NCI-H2196 (cell line): ENCODE measurements at regions not wholly inside any gene's neighbourhood (a gene's known extent, or its start where the extent isn't known, plus 50 kb on each side); places are given as distances from the start of the nearest gene placed in this dataset.

Source experiments
- DNase-seq: peaks from one replicate; lab custom pipeline; 2025; ENCODE audit not compliant: unreplicated experiment; lab: John Stamatoyannopoulos, UW

GRCh38 chr11:8796941-8797340 is 114.0 kb upstream of the AKIP1 start:
- DNase-seq, result no peak

- DNase-seq, result no peak
Observed at GRCh38 chr11:8799273-8799672, 111.7 kb upstream of the AKIP1 start.

GRCh38 chr11:8800520-8801110 is 110.4 kb upstream of the AKIP1 start:
- no peak for DNase-seq

GRCh38 chr11:8801121-8801520 is 109.9 kb upstream of the AKIP1 start:
- DNase-seq, result no peak

DNA sequence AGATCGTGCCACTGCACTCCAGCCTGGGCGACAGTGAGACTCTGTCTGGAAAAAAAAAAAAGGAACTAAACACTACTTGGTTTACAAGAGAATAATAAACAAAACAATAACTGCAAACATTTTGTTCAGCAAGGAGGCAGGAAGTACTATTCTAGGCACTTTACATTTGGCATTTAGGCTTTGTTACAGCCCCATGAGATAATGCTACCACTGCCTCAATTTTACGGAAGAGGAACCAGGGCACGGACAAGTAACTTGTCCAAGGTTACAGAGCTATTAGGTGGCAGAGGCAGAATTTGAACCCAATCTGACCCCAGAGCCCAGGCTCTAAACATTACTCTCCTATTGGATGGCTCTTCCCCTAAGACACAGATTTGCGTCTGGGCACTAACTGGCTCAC is 108.7 kb upstream of the AKIP1 start:
- no peak for DNase-seq

DNA sequence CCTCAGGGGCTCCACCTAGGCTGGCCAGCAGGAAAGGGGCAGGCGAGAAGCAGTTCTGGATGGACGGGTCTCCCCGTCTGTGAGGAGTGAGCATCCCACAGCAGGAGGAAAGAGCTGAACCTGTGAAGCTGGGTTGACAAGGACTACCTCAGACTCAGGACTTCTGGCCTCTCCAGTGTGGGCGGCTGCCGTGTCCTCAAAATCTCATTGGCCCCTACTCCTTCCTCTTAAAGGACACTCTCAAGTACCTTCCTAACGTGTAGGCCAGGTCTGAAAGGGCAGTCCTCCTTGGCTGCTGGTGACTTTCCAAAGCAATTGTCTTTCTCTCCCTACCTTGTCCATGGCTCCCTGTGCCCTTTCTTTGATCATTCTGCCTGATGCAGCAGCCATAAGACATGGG is 107.0 kb upstream of the AKIP1 start:
- no peak for DNase-seq

GRCh38 chr11:8805296-8805695 is 105.7 kb upstream of the AKIP1 start:
- no peak for DNase-seq

DNA sequence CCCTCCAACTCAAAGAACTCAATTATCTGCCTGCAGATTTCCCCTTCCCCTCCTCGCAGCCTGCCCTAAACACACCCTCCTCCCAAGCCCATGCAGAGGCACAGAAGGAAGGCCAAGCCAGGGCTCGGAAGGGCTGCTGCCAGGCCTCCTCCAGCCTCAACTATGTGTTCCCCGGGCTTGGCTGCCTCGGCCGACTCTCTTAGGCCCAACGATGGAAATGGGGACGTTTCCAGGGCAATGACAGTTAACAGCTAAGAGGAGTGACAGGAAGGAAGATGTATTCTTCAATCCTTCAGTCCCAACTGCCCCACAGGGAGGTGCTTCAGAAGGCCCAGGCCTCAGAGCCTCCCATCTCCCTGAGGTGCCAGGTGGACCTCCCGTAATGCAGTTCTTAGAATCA is 104.0 kb upstream of the AKIP1 start:
- no peak for DNase-seq

DNA sequence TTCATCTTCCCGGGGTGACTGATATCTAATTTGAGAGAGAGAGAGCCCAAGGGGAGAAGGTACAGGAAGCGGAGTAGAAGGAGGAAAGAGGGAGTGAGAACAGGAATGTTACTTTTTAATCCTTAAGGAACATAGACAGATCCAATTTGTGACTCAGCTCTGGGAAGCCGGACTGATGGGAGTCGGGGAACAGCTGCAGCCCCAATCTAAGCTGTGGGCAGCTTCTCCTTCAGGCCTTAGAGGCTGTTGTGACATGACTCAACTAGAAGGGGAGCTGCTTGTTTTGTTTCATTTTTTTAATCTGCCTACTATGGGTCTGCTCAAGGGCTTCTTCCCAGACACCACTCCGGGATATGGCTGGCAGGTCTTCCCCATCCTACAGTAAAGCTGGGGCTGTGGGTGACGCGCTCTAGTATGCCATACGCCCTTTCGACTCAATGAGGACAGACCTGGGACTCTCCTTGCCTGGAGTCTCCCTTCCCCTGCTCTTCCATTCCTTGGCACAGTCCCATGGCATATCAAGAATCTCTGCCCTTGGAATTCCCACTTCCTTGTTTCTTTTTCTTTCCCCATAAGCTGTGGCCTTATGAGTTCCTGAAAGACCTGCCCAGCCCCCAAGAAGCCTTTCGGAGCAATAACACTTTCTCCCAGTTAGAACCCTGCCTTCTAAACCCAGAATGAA is 103.3 kb upstream of the AKIP1 start:
- DNase-seq, result no peak

DNA sequence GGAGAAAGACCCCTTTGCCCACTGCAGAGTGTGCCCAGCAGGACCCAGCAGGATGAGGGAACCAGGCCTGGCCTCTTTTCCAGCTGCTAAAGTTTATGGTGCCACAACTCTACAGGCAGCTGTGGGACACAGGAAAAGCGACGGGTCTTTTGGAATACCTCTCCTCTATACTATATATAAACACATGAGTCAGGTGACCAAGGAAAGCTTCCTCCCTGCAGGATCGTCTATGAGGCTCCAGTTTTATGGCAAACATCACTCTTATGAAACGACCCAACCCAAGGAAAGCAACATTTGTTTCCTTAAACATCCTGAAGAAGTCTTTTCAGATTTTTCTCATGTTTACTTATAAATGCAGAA is 102.8 kb upstream of the AKIP1 start:
- DNase-seq, result no peak

DNA sequence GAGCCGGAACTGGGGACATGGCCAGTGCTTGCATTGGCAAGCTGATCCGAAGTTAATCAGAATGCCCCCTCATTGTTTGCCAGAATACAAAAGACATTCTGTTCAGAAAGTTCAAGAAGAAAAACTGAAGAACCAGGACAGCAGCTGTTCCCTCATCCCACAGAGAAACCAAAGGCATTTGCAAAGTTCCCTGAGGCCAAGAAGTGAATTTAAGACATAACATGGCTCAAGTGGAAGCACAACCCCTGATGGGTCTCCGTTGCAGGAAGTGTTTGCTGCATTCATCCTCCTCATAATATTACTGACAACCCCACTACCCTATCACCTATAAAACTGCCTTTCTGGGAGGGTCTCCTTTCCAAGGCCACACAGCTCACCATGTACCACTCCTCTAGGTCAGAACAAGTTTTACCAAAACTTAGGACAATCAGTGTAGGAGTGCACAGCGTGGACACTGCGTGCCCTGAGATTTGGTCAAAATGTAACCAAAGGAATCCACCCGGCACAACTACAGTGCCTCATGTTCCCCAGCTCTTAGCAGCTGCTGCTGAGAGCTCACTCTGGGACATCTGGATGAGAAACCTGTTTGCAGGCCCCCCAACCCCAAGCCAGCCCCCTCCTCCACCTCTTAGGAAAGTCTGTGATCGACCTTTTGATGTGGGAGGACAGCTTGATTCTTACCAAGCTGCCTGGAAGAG is 101.6 kb upstream of the AKIP1 start:
- no peak for DNase-seq

GRCh38 chr11:8809939-8810539 is 101.0 kb upstream of the AKIP1 start:
- no peak for DNase-seq

DNA sequence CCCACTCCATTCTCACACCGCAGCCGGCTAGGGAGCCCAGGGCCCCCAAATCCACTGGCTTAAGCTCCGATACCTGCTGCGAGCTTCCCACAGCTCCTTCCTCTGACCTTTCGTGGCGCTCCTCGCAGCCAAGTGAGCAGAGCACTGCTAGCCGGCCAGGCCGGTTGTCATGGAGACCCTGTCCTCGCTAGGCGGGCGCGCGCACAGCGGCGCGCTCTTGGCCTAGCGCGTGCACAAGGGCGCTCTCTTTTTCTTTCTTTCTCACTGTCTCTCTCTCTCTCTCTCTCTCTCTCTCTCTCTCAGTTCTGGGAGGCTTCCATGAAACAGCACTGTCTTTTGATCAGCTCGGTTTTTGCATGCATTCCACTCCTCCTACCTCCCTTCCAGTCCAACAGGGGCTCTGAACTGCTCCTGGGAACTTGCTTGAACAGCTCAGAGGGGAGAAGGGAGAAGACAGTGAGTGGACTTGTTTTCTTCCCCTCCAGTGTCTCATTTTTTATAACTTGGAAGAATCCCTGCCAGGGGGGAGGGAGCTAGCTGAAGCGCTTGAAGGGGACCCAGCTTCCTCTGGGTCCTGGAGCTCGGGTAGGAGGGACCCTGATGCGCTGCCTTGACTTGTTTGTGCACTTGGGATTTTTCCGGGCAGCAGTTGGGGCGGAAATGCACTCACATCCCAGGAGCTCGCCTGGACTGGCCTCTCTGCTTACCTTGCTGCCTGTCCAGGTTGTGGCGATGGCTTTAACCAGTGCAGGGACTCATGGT is 100.3 kb upstream of the AKIP1 start:
- peak; percentile 91 for DNase-seq

- DNase-seq, result no peak
Observed at GRCh38 chr11:8811571-8811970, 99.4 kb upstream of the AKIP1 start.

- DNase-seq, result peak; percentile 22
Observed at GRCh38 chr11:8812438-8812837, 98.6 kb upstream of the AKIP1 start.

- DNase-seq, result peak; percentile 43
Observed at GRCh38 chr11:8813658-8814057, 97.3 kb upstream of the AKIP1 start.

DNA sequence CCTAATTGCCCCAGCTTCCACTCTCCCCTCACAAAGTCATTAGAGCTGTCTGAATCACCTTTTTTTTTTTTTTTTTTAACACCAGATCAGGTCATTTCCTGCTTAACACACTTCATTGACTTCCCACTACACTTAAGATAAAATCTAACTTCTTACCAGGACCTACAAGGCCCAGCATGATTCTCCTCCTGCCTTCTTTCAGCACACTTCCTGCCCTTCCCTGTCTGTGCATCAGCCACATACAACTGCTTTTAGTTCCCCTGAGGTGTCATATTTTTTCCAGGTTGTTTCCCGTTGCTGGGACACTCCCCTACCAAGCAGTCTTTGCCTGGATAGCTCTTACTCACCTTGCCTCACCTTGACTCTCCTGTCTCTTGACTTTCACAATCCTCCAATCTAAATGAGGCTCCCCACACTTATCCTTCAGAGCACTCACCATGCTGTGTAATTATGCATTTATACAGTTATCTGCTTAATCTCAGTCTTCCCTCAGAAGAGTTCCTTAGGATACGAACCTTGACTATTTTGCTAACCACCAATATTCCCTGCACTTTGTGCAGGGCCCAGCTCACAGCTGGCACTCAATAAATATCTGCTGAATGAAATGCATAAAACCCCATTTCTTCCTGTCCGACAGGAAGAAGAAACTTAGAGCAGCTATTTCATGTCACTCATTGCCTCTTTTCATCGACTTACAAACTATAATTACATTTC is 96.6 kb upstream of the AKIP1 start:
- no peak for DNase-seq

- DNase-seq, result no peak
Observed at GRCh38 chr11:8814923-8815240, 96.1 kb upstream of the AKIP1 start.

DNA sequence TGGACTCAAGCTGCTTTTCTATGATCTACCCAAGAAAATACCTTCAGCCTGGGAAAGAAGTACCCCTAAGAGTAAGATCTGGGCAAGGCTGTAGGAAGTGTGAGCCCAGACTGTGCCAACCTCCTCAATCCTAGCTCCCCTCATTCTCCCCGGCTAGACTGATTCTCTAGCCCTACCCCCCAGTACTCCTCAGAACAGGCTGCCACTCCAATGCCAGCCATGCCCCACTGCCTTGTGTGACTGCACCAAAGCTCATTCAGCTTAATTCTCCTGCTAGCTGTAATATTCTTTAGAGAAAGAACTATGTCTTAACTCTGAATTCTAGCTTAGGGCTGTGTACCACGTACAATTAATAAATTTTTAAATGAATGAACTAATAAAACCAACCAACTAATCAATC is 92.6 kb upstream of the AKIP1 start:
- no peak for DNase-seq

DNA sequence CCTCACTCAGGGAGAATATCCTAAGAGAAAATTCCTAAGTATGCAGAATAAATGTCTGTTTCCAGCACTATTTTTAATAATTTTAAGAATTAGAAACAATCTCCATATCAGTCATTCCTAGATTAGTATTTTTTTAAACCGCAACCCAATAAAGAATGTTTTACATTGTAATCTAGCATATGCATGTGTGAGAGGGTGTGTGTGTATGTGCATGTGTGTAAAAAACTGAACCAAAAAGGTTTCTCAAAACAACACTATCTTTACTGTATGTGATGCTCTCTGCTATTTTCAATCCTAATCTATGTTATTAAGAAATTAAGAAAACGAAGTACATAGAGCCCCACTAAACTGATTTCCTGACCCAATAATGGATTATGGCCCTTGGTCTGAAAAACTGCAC is 90.6 kb upstream of the AKIP1 start:
- no peak for DNase-seq

DNA sequence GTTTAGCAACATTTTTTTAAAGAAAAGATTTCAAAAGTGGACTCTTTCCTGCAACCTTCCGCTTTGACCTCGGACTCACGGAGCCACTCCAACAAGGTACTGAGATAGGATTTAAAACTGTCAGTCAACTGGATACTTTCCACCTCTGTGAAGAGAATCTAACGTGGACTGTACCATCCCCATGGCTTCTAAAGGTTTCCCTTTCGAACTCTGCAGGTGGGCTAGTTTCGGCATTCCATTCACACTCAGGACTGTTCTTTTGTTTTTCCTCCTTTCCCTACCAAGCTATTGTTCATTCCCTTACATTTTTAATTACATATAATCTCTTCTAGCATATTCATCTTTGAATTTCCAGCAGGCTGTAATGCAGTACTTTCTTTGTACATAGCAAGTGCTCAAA is 88.5 kb upstream of the AKIP1 start:
- DNase-seq, result no peak
